ENCODE measurements at regions not wholly inside any gene's neighbourhood (a gene's known extent, or its start where the extent isn't known, plus 50 kb on each side); places are given as distances from the start of the nearest gene placed in this dataset.

DNA sequence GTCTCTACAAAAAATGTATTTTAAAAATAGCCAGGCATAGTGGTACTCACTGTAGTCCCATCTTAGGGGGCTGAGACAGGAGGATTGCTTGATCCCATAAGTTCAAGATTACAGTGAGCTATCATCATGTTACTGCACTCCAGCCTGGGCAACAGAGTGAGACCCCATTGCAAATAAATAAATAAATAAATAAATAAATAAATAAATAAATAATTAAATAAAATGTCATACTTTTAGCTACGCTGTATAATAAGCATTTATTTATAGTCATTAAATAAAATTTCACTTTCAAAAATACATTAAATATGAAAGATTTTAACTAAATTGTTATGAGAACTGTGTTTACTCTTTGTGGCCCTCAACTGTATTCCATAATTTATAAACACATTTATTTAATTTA, 1124.2 kb downstream of the PCDH7 start:
- TF ChIP-seq, protein P1, sequence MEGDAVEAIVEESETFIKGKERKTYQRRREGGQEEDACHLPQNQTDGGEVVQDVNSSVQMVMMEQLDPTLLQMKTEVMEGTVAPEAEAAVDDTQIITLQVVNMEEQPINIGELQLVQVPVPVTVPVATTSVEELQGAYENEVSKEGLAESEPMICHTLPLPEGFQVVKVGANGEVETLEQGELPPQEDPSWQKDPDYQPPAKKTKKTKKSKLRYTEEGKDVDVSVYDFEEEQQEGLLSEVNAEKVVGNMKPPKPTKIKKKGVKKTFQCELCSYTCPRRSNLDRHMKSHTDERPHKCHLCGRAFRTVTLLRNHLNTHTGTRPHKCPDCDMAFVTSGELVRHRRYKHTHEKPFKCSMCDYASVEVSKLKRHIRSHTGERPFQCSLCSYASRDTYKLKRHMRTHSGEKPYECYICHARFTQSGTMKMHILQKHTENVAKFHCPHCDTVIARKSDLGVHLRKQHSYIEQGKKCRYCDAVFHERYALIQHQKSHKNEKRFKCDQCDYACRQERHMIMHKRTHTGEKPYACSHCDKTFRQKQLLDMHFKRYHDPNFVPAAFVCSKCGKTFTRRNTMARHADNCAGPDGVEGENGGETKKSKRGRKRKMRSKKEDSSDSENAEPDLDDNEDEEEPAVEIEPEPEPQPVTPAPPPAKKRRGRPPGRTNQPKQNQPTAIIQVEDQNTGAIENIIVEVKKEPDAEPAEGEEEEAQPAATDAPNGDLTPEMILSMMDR (IDR thresholded peaks at IDR 0.05) = no peak
- no peak for TF ChIP-seq EZH2phosphoT487 (IDR thresholded peaks at IDR 0.05)
- no peak for TF ChIP-seq EZH2 (IDR thresholded peaks at IDR 0.05)

Data from neural progenitor cell (in vitro differentiated cells).